DND-41 (cell line): ENCODE measurements at regions not wholly inside any gene's neighbourhood (a gene's known extent, or its start where the extent isn't known, plus 50 kb on each side); places are given as distances from the start of the nearest gene placed in this dataset.

Experiments used
- CTCF ChIP-seq: IDR thresholded peaks from 2 replicates; pipeline ENCODE4 v1.5.1; 2012; ENCODE audit warnings: borderline replicate concordance, low read length, moderate library complexity, mild to moderate bottlenecking; ENCODE audit not compliant: poor library complexity, severe bottlenecking; ENCODE audit errors: extremely low read depth
- EZH2 ChIP-seq: IDR thresholded peaks from 3 replicates; pipeline ENCODE4 v1.6.1; 2012; ENCODE audit warnings: borderline replicate concordance, low read depth, mild to moderate bottlenecking, moderate library complexity, low read length, inconsistent platforms; ENCODE audit not compliant: severe bottlenecking

DNA sequence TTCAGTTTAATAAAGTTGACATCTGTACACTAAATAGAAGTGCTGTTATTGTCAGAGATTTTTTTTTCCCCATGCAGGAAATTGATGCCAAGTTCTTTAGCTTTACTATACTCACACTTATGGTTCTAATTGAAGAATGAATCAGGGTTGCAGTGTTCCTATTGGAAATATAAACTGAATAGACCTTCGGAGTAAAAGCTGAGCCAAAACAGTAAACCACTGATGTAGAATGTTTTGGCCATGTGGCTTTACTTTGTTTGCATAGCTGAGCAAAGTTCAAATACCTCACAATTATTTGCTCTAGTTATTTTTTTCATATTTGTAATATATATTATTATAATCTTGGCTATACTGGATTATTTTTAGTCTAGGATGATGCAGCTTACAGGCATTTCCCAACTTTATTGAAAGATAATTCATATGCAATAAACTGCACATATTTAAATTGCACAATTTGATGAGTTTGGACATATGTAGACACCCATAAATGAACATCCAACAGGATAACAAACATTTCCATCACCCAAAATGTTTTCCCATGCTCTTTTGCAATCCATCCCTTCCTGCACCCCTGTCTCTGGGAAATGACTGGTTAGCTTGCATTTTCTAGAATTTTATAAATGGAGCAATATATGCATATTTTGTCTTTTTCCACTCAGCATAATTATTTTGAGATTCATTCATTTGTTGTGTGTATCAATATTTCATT lies 105.8 kb upstream of the NOX3 start:
- no peak for TF ChIP-seq CTCF
- TF ChIP-seq EZH2: no peak
